ENCODE measurements at regions not wholly inside any gene's neighbourhood (a gene's known extent, or its start where the extent isn't known, plus 50 kb on each side); places are given as distances from the start of the nearest gene placed in this dataset.

DNA sequence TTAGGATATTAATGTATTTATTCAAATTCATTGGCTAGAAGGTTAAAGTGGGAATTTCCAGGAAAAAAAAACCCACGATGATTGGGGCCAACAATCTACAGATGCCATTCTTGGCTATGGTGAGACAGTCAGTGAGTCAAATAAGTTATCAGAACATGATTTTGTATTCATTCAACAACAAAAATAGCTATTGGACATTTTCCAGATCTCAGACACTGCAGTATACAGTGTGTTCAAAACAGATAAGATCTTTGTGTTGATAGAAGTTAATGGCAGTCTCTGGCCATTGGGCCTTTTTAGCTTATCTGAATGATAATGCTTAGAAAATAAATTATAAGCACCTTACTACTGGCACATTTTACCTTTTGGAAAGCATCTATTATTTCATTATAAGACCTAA, 547.7 kb downstream of the MAT2B start:
- TF ChIP-seq CTCF (IDR thresholded peaks at IDR 0.05; ENCODE audit: poor library complexity, severe bottlenecking): no peak
- TF ChIP-seq POLR2AphosphoS5 (IDR thresholded peaks at IDR 0.05): no peak
- TF ChIP-seq TAF1 (IDR thresholded peaks at IDR 0.05; ENCODE audit: low read depth): no peak
